Memory B cell (primary cell): ENCODE measurements at regions not wholly inside any gene's neighbourhood (a gene's known extent, or its start where the extent isn't known, plus 50 kb on each side); places are given as distances from the start of the nearest gene placed in this dataset.

Source experiments
- ATAC-seq: fragments of 150-1000 bp; cut with Tn5 transposase; 2 replicates; pipeline ENCODE4 v1.10.0; 2021; ENCODE audit warnings: low read depth, mild to moderate bottlenecking, moderate library complexity
- DNase-seq, 2 donors: peaks; one replicate each; pipeline ENCODE4 v3.0.0; 2022; ENCODE audit warnings: low spot score in 2 of 2
- H3K27ac Mint-ChIP-seq: one replicate; pipeline ENCODE4 v1.8.0; 2022; ENCODE audit warnings: mild to moderate bottlenecking, moderate library complexity, mixed read lengths
- H3K27me3 Mint-ChIP-seq: one replicate; pipeline ENCODE4 v1.8.0; 2022; ENCODE audit warnings: mixed read lengths
- H3K36me3 Mint-ChIP-seq: one replicate; pipeline ENCODE4 v1.8.0; 2022; ENCODE audit warnings: mild to moderate bottlenecking, mixed read lengths
- H3K4me1 Mint-ChIP-seq: one replicate; pipeline ENCODE4 v1.8.0; 2022; ENCODE audit warnings: mixed read lengths
- H3K4me3 Mint-ChIP-seq: one replicate; pipeline ENCODE4 v1.8.0; 2022; ENCODE audit warnings: mild to moderate bottlenecking, moderate library complexity, mixed read lengths
- H3K9me3 Mint-ChIP-seq: one replicate; pipeline ENCODE4 v1.8.0; 2022; ENCODE audit warnings: mixed read lengths

DNA sequence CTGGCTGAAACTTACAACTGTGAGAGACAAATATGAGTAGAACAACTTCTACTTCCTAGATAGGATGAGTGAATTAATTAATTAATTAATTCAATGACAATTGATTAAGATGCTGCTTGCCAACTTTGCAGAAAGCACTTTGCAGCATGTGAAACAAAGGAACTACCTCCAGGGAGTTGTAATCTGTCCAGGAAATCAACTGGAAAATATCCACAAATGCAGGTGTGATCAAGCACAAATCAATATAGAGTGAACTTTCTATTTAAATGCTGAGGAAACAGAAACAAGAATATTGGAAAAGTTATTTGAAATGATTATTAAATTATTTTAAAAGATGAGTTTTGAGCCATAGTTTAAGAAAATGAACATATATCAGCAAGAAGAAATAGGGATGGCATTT is 163.9 kb upstream of the ARID2 start:
- H3K36me3 Mint-ChIP-seq = no peaks in the 10 kb centered on the region

GRCh38 chr12:45566257-45566656 is 163.2 kb upstream of the ARID2 start:
- peaks cover 2% of the 10 kb centered on the region for H3K4me1 Mint-ChIP-seq

More for the DNA sequence above, 163.9 kb upstream of the ARID2 start:
- peaks cover 2% of the 10 kb centered on the region for H3K9me3 Mint-ChIP-seq
- DNase-seq = no peak
- H3K27me3 Mint-ChIP-seq = no peaks in the 10 kb centered on the region
- ATAC-seq = no peak
- no peak overlapping the region for H3K4me3 Mint-ChIP-seq
- no peak overlapping the region for H3K27ac Mint-ChIP-seq
- peaks cover 2% of the 10 kb centered on the region for H3K4me1 Mint-ChIP-seq

DNA sequence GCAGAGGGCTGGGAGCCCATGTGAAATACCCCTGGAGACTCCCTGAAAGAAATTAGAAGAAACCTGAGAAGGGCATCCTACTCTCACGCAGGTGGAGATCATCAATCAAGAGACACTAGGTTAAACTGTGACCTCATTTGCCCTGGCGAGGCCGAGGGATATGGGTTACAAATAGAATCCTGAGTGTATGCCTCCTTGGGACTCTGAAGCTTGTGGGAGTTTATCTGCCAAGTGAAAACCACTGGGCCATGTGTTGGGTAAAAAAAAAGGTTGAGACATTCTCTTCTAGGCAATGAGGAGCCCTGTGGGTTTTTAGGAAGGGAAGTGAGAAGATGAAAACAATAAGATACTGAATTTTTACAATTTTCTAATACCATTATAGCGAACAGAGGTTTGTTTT is 160.7 kb upstream of the ARID2 start:
- Mint-ChIP-seq H3K4me3 (no peak overlapping the region), H3K4me1 (no peaks in the 10 kb centered on the region), H3K36me3 (no peaks in the 10 kb centered on the region), H3K27me3 (no peaks in the 10 kb centered on the region), H3K9me3 (no peaks in the 10 kb centered on the region), H3K27ac (no peak overlapping the region)
- DNase-seq (no peak), ATAC-seq (no peak)

More at GRCh38 chr12:45566257-45566656, 163.2 kb upstream of the ARID2 start:
- peaks cover 2% of the 10 kb centered on the region for H3K9me3 Mint-ChIP-seq
- no peaks in the 10 kb centered on the region for H3K27me3 Mint-ChIP-seq
- ATAC-seq (no peak), DNase-seq (no peak)
- H3K27ac Mint-ChIP-seq = no peak overlapping the region
- H3K4me3 Mint-ChIP-seq = no peak overlapping the region
- H3K36me3 Mint-ChIP-seq = no peaks in the 10 kb centered on the region

- no peak for ATAC-seq
- Mint-ChIP-seq H3K36me3 (no peaks in the 10 kb centered on the region), H3K27me3 (no peaks in the 10 kb centered on the region), H3K27ac (no peak overlapping the region), H3K4me3 (no peak overlapping the region), H3K9me3 (no peaks in the 10 kb centered on the region), H3K4me1 (peaks cover 5% of the 10 kb centered on the region)
- DNase-seq = no peak
These were observed 159.0 kb upstream of the ARID2 start for GRCh38 chr12:45570501-45570900.

- H3K4me1 Mint-ChIP-seq = peaks cover 18% of the 10 kb centered on the region
- no peak overlapping the region for H3K4me3 Mint-ChIP-seq
- H3K27me3 Mint-ChIP-seq = no peaks in the 10 kb centered on the region
- DNase-seq = no peak
- no peak overlapping the region for H3K27ac Mint-ChIP-seq
- ATAC-seq = no peak
- no peaks in the 10 kb centered on the region for H3K9me3 Mint-ChIP-seq
- no peaks in the 10 kb centered on the region for H3K36me3 Mint-ChIP-seq
These were observed 157.4 kb upstream of the ARID2 start for GRCh38 chr12:45572114-45572513.

DNA sequence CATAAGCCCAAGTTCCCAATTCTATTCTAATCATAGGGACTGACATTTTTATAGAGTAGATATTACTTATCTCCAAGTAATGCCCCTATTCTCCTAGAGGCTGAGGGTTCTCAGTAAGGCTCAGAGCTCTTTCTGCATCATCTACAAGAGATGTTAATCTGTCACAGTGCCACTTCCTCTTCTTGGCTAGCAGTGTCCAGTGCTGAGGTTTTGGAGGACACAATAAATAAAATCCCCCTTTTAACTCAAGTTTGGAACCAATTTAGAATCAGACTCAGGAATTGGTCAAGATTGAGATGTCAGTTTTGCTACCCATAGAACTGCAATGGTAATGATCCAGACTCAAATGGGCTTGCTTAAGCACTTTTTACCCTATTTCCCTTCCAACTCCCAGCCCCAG is 154.1 kb upstream of the ARID2 start:
- peaks cover 23% of the 10 kb centered on the region for H3K4me1 Mint-ChIP-seq
- no peaks in the 10 kb centered on the region for H3K9me3 Mint-ChIP-seq
- DNase-seq (no peak), ATAC-seq (peak; percentile 16)
- H3K4me3 Mint-ChIP-seq = no peak overlapping the region
- H3K27ac Mint-ChIP-seq = peak overlapping the region; percentile 85
- no peaks in the 10 kb centered on the region for H3K27me3 Mint-ChIP-seq
- no peaks in the 10 kb centered on the region for H3K36me3 Mint-ChIP-seq

GRCh38 chr12:45575823-45576475 is 153.6 kb upstream of the ARID2 start:
- DNase-seq = peak; percentile 23 to 47
- Mint-ChIP-seq H3K27me3 (no peaks in the 10 kb centered on the region), H3K36me3 (no peaks in the 10 kb centered on the region), H3K4me3 (peak overlapping the region; percentile 9), H3K9me3 (no peaks in the 10 kb centered on the region), H3K27ac (peak overlapping the region; percentile 85), H3K4me1 (peaks cover 23% of the 10 kb centered on the region)
- ATAC-seq = peak; percentile 83

- no peak for ATAC-seq
- Mint-ChIP-seq H3K36me3 (peaks cover 2% of the 10 kb centered on the region), H3K27me3 (no peaks in the 10 kb centered on the region), H3K27ac (no peak overlapping the region), H3K9me3 (peaks cover 2% of the 10 kb centered on the region), H3K4me1 (peaks cover 23% of the 10 kb centered on the region), H3K4me3 (no peak overlapping the region)
- no peak for DNase-seq
These were observed 151.6 kb upstream of the ARID2 start for GRCh38 chr12:45577844-45578399.

- no peaks in the 10 kb centered on the region for H3K27me3 Mint-ChIP-seq
- H3K36me3 Mint-ChIP-seq = peaks cover 2% of the 10 kb centered on the region
- DNase-seq (no peak), ATAC-seq (no peak)
- peaks cover 19% of the 10 kb centered on the region for H3K4me1 Mint-ChIP-seq
- H3K9me3 Mint-ChIP-seq = peaks cover 2% of the 10 kb centered on the region
- no peak overlapping the region for H3K27ac Mint-ChIP-seq
- no peak overlapping the region for H3K4me3 Mint-ChIP-seq
These were observed 149.0 kb upstream of the ARID2 start for GRCh38 chr12:45580356-45580969.

- Mint-ChIP-seq H3K36me3 (peaks cover 2% of the 10 kb centered on the region), H3K4me3 (no peak overlapping the region), H3K27me3 (no peaks in the 10 kb centered on the region), H3K27ac (no peak overlapping the region), H3K4me1 (peaks cover 12% of the 10 kb centered on the region), H3K9me3 (peaks cover 2% of the 10 kb centered on the region)
- DNase-seq (no peak), ATAC-seq (no peak)
These were observed 148.4 kb upstream of the ARID2 start for GRCh38 chr12:45581112-45581511.

DNA sequence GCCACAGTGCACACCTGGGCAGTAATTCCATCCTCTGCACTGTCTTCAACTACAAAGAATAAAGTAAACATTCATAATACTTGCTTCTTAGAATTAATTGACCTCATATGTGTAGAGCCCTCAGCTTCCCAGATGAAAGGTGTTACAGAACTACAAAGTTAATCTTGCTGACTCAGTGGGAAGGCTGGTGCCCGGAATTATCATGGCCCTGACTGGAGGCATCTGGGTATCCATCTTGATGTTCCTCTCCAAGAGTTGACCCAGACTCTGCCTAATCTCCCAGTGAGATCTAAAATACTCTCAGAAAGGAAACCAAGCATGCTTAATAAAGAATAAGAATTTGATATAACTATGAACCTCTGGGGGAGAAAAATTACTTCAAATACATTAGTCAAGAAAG is 147.0 kb upstream of the ARID2 start:
- Mint-ChIP-seq H3K9me3 (peaks cover 2% of the 10 kb centered on the region), H3K27me3 (no peaks in the 10 kb centered on the region), H3K4me3 (no peak overlapping the region), H3K4me1 (peaks cover under 1% of the 10 kb centered on the region), H3K36me3 (peaks cover 2% of the 10 kb centered on the region), H3K27ac (no peak overlapping the region)
- DNase-seq (no peak), ATAC-seq (no peak)

GRCh38 chr12:45582986-45583659 is 146.4 kb upstream of the ARID2 start:
- H3K9me3 Mint-ChIP-seq = peaks cover 2% of the 10 kb centered on the region
- no peaks in the 10 kb centered on the region for H3K27me3 Mint-ChIP-seq
- DNase-seq (no peak), ATAC-seq (no peak)
- no peak overlapping the region for H3K4me3 Mint-ChIP-seq
- no peak overlapping the region for H3K27ac Mint-ChIP-seq
- H3K4me1 Mint-ChIP-seq = no peaks in the 10 kb centered on the region
- H3K36me3 Mint-ChIP-seq = peaks cover 2% of the 10 kb centered on the region

DNA sequence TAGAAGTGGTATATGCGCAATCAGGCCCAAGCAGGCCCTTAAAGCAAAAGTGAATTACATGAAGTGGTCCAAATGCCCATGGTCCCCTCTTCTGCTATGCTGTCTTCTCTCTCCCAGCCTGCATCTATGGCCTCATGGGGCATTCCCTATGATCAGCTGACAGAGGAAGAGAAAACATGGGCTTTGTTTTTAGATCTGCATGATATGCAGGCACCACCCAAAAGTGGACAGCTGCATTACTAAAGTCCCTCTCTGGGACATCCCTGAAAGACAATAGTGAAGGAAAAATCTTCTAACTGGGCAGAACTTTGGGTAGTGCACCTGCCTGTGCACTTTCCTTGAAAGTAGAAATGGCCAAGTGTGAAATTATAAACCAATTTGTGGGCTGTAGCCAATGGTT is 145.2 kb upstream of the ARID2 start:
- no peak overlapping the region for H3K4me3 Mint-ChIP-seq
- ATAC-seq = no peak
- no peak for DNase-seq
- peaks cover 2% of the 10 kb centered on the region for H3K9me3 Mint-ChIP-seq
- H3K27ac Mint-ChIP-seq = no peak overlapping the region
- H3K36me3 Mint-ChIP-seq = peaks cover 2% of the 10 kb centered on the region
- no peaks in the 10 kb centered on the region for H3K4me1 Mint-ChIP-seq
- no peaks in the 10 kb centered on the region for H3K27me3 Mint-ChIP-seq

DNA sequence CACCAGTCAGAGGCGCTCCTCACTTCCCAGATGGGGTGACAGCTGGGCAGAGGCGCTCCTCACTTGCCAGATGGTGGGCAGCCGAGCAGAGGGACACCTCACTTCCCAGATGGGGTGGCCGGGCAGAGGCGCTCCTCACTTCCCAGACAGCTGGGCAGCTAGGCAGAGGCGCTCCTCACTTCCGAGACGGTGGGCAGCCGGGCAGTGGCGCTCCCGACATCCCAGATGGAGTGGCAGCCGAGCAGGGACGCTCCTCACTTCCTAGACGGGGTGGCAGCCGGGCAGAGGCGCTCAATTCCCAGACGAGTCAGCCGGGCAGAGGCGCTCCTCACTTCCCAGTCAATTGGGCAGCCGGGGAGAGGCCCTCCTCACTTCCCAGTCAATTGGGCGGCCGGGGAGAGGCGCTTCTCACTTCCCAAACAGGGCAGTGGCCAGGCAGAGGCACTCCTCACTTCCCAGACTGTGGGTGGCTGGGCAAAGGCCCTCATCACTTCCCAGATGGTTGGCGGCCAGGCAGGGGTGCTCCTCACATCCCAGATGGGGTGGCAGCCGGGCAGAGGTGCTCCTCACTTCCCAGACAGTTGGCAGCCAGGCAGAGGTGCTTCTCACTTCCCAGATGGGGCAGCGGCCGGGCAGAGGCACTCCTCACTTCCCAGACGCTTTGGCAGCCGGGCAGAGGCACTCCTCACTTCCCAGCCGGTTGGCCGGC is 143.8 kb upstream of the ARID2 start:
- peaks cover 2% of the 10 kb centered on the region for H3K36me3 Mint-ChIP-seq
- no peak overlapping the region for H3K27ac Mint-ChIP-seq
- no peaks in the 10 kb centered on the region for H3K4me1 Mint-ChIP-seq
- peaks cover 2% of the 10 kb centered on the region for H3K9me3 Mint-ChIP-seq
- ATAC-seq (no peak), DNase-seq (no peak)
- H3K4me3 Mint-ChIP-seq = no peak overlapping the region
- H3K27me3 Mint-ChIP-seq = no peaks in the 10 kb centered on the region
